ENCODE measurements at regions not wholly inside any gene's neighbourhood (a gene's known extent, or its start where the extent isn't known, plus 50 kb on each side); places are given as distances from the start of the nearest gene placed in this dataset.

DNA sequence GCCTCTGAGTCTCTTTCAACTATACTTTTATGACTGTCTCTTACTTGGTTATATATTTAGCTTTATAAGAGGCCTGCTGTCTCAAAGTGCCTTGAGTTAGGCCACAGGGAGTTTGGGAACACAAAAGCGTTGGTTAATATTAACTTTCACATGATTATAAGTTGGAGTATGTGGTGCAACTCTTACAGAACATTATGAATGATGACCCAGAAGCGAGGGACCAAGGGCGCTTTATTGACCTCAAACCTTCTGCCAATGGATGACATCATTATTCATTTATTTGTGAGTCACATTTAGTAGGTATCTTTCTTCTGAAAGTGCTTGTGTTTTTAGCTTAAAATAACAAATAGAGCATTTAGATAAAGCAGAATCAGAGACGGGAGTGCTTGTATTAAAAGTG is 298.0 kb upstream of the ZC3H12C start:
- no peaks in the 10 kb centered on the region for H3K9me3 ChIP-seq (ENCODE audit: control insufficient read depth, insufficient read depth, low read length)
- H3K27ac ChIP-seq (ENCODE audit: low read depth, low read length) = no peak overlapping the region
- H3K4me3 ChIP-seq (ENCODE audit: low read depth, low read length) = no peak overlapping the region
- TF ChIP-seq, protein P1, sequence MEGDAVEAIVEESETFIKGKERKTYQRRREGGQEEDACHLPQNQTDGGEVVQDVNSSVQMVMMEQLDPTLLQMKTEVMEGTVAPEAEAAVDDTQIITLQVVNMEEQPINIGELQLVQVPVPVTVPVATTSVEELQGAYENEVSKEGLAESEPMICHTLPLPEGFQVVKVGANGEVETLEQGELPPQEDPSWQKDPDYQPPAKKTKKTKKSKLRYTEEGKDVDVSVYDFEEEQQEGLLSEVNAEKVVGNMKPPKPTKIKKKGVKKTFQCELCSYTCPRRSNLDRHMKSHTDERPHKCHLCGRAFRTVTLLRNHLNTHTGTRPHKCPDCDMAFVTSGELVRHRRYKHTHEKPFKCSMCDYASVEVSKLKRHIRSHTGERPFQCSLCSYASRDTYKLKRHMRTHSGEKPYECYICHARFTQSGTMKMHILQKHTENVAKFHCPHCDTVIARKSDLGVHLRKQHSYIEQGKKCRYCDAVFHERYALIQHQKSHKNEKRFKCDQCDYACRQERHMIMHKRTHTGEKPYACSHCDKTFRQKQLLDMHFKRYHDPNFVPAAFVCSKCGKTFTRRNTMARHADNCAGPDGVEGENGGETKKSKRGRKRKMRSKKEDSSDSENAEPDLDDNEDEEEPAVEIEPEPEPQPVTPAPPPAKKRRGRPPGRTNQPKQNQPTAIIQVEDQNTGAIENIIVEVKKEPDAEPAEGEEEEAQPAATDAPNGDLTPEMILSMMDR (IDR thresholded peaks at IDR 0.05; ENCODE audit: low read depth, low read length) = no peak
- CTCF ChIA-PET = no interaction called here
- H3K27me3 ChIP-seq (ENCODE audit: control insufficient read depth, insufficient read depth, low read length) = no peaks in the 10 kb centered on the region
- DNase-seq (ENCODE audit: low read depth, low spot score) = no peak
- POLR2A ChIA-PET = no interaction called here

DNA sequence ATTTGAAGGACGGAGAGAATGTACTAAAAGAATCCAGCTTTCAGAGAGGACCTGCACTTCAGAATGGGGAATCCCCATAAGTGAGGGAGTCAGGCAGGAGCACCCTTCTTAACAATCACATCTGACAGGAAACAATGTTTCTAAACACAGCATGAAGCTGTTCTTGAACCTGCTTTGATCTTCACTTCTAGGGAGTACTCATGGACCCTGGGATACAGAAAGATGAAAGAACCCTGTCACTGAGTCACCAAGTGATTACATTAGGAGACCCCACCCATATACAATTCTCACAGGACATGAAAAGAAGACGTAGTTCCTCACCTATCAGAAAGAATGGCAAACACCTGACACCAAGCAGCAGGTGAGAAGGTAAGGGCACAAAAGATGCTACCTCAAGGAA is 296.9 kb upstream of the ZC3H12C start:
- H3K4me3 ChIP-seq (ENCODE audit: low read depth, low read length) = no peak overlapping the region
- H3K27ac ChIP-seq (ENCODE audit: low read depth, low read length) = no peak overlapping the region
- ChIA-PET POLR2A (no interaction called here), CTCF (no interaction called here)
- no peak for DNase-seq (ENCODE audit: low read depth, low spot score)
- TF ChIP-seq, protein P1 (IDR thresholded peaks at IDR 0.05; ENCODE audit: low read depth, low read length) = no peak
- H3K9me3 ChIP-seq (ENCODE audit: control insufficient read depth, insufficient read depth, low read length) = no peaks in the 10 kb centered on the region
- no peaks in the 10 kb centered on the region for H3K27me3 ChIP-seq (ENCODE audit: control insufficient read depth, insufficient read depth, low read length)

- no peak for DNase-seq (ENCODE audit: low read depth, low spot score)
- TF ChIP-seq, protein P1 (IDR thresholded peaks at IDR 0.05; ENCODE audit: low read depth, low read length) = 0 out of 2 replicates have a peak, but pooled peaks have one; percentile 4
- H3K9me3 ChIP-seq (ENCODE audit: control insufficient read depth, insufficient read depth, low read length) = no peaks in the 10 kb centered on the region
- H3K4me3 ChIP-seq (ENCODE audit: low read depth, low read length) = no peak overlapping the region
- no peak overlapping the region for H3K27ac ChIP-seq (ENCODE audit: low read depth, low read length)
- H3K27me3 ChIP-seq (ENCODE audit: control insufficient read depth, insufficient read depth, low read length) = no peaks in the 10 kb centered on the region
- POLR2A ChIA-PET = no interaction called here
- CTCF ChIA-PET = no interaction called here
These were observed 294.7 kb upstream of the ZC3H12C start for GRCh38 chr11:109798521-109798920.

GRCh38 chr11:109799604-109800003 is 293.6 kb upstream of the ZC3H12C start:
- CTCF ChIA-PET = no interaction called here
- Histone ChIP-seq H3K27me3 (ENCODE audit: control insufficient read depth, insufficient read depth, low read length) (no peaks in the 10 kb centered on the region), H3K9me3 (ENCODE audit: control insufficient read depth, insufficient read depth, low read length) (no peaks in the 10 kb centered on the region), H3K27ac (ENCODE audit: low read depth, low read length) (no peak overlapping the region), H3K4me3 (ENCODE audit: low read depth, low read length) (no peak overlapping the region)
- DNase-seq (ENCODE audit: low read depth, low spot score) = no peak
- POLR2A ChIA-PET = no interaction called here
- TF ChIP-seq, protein P1 (IDR thresholded peaks at IDR 0.05; ENCODE audit: low read depth, low read length) = no peak

GRCh38 chr11:109804911-109805310 is 288.3 kb upstream of the ZC3H12C start:
- Histone ChIP-seq H3K9me3 (ENCODE audit: control insufficient read depth, insufficient read depth, low read length) (no peaks in the 10 kb centered on the region), H3K27me3 (ENCODE audit: control insufficient read depth, insufficient read depth, low read length) (no peaks in the 10 kb centered on the region), H3K4me3 (ENCODE audit: low read depth, low read length) (no peak overlapping the region), H3K27ac (ENCODE audit: low read depth, low read length) (no peak overlapping the region)
- ChIA-PET POLR2A (no interaction called here), CTCF (no interaction called here)
- TF ChIP-seq, protein P1 (IDR thresholded peaks at IDR 0.05; ENCODE audit: low read depth, low read length) = no peak
- no peak for DNase-seq (ENCODE audit: low read depth, low spot score)
